Calu3 (cell line): ENCODE measurements at regions not wholly inside any gene's neighbourhood (a gene's known extent, or its start where the extent isn't known, plus 50 kb on each side); places are given as distances from the start of the nearest gene placed in this dataset.

ENCODE experiments used
- BruUV-seq: library from RNA; stranded (reverse); fragments of 400-500 nt; replicated peaks from 2 replicates; lab custom pipeline; 2021; lab: Mats Ljungman, UMichigan
- CTCF ChIA-PET: fragments of 300-600 bp; sonication (Branson Sonifier 250); formaldehyde crosslinking; loops from one replicate; lab custom pipeline; 2022; ENCODE audit warnings: antibody characterized with exemption; lab: Charles Lee
- DNase-seq: peaks from one replicate; pipeline ENCODE4 v3.0.0; 2022
- H3K27ac Mint-ChIP-seq: one replicate; pipeline ENCODE4 v1.8.0; 2022; ENCODE audit warnings: mixed read lengths; ENCODE audit not compliant: unreplicated experiment
- H3K27me3 Mint-ChIP-seq: one replicate; pipeline ENCODE4 v1.8.0; 2022; ENCODE audit warnings: mixed read lengths; ENCODE audit not compliant: unreplicated experiment
- H3K36me3 Mint-ChIP-seq: one replicate; pipeline ENCODE4 v1.8.0; 2022; ENCODE audit warnings: mild to moderate bottlenecking, moderate library complexity, mixed read lengths; ENCODE audit not compliant: insufficient read depth, unreplicated experiment
- H3K4me1 Mint-ChIP-seq: one replicate; pipeline ENCODE4 v1.8.0; 2022; ENCODE audit warnings: mild to moderate bottlenecking, low read depth, mixed read lengths; ENCODE audit not compliant: unreplicated experiment
- H3K4me3 Mint-ChIP-seq: one replicate; pipeline ENCODE4 v1.8.0; 2022; ENCODE audit warnings: mild to moderate bottlenecking, low read depth, moderate library complexity, mixed read lengths; ENCODE audit not compliant: unreplicated experiment
- H3K9me3 Mint-ChIP-seq: one replicate; pipeline ENCODE4 v1.8.0; 2022; ENCODE audit warnings: low read depth, mixed read lengths; ENCODE audit not compliant: unreplicated experiment
- CTCF ChIP-seq: fragments of 200-600 bp; IDR thresholded peaks from one replicate; pipeline ENCODE4 v1.8.0; 2022; ENCODE audit warnings: antibody characterized with exemption; ENCODE audit not compliant: unreplicated experiment
- intact Hi-C: fragments of 100-400 bp; cut with micrococcal nuclease; formaldehyde crosslinking; loops from one replicate; pipeline ENCODE4 v1.10.0; 2022; ENCODE audit not compliant: unreplicated experiment

GRCh38 chr12:20047901-20048300 lies 320.4 kb upstream of the PDE3A start:
- Mint-ChIP-seq H3K9me3 (no peaks in the 10 kb centered on the region), H3K4me3 (no peak overlapping the region), H3K36me3 (no peaks in the 10 kb centered on the region), H3K4me1 (no peaks in the 10 kb centered on the region), H3K27me3 (no peaks in the 10 kb centered on the region), H3K27ac (no peak overlapping the region)
- DNase-seq, result no peak
- no TSS peak for BruUV-seq
- intact Hi-C loops, result no loop called here
- TF ChIP-seq CTCF, result no peak
- CTCF ChIA-PET, result no interaction called here

DNA sequence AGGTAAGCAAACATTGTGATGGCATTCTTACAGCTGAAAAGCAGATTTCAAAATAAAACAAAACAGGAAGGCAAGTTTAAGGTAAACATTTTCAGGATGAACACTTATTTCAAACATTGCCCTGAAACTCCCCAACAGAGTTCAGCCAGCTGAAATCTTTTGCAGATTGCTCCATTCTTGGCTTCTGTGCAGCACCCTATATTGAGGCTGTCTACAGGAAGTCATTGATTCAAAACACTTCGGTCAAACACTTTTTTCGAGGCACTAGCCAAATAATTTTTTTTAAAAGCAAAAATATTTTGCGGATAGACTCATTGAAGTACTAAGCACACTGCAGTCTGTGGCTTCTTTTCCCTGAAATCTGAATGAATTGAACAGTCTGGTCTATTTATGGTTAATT lies 318.1 kb upstream of the PDE3A start:
- no peak for TF ChIP-seq CTCF
- Mint-ChIP-seq H3K27me3 (no peaks in the 10 kb centered on the region), H3K9me3 (no peaks in the 10 kb centered on the region), H3K4me3 (no peak overlapping the region), H3K36me3 (no peaks in the 10 kb centered on the region), H3K27ac (no peak overlapping the region), H3K4me1 (no peaks in the 10 kb centered on the region)
- intact Hi-C loops, result no loop called here
- BruUV-seq, result no TSS peak
- DNase-seq, result no peak
- CTCF ChIA-PET, result no interaction called here

- no peak overlapping the region for H3K4me3 Mint-ChIP-seq
- no peak overlapping the region for H3K27ac Mint-ChIP-seq
- CTCF ChIA-PET, result interaction anchor here (0.6 kb wide), 1 partner anchor 110 kb away, joined by 3 read pairs; no protein-coding TSS in a partner anchor
- no peak for DNase-seq
- TF ChIP-seq CTCF, result no peak
- peaks cover 3% of the 10 kb centered on the region for H3K9me3 Mint-ChIP-seq
- no peaks in the 10 kb centered on the region for H3K4me1 Mint-ChIP-seq
- H3K36me3 Mint-ChIP-seq, result no peaks in the 10 kb centered on the region
- BruUV-seq, result no TSS peak
- intact Hi-C loops, result no loop called here
- no peaks in the 10 kb centered on the region for H3K27me3 Mint-ChIP-seq
Measured at GRCh38 chr12:20053782-20054181, 314.6 kb upstream of the PDE3A start.

- Mint-ChIP-seq H3K27me3 (no peaks in the 10 kb centered on the region), H3K4me3 (no peak overlapping the region), H3K36me3 (no peaks in the 10 kb centered on the region), H3K27ac (no peak overlapping the region), H3K4me1 (no peaks in the 10 kb centered on the region), H3K9me3 (peaks cover 3% of the 10 kb centered on the region)
- intact Hi-C loops, result no loop called here
- no peak for DNase-seq
- BruUV-seq, result no TSS peak
- TF ChIP-seq CTCF, result no peak
- CTCF ChIA-PET, result interaction anchor here (0.5 kb wide), 1 partner anchor 675 kb away, joined by 6 read pairs; no protein-coding TSS in a partner anchor
Measured at GRCh38 chr12:20055856-20056255, 312.5 kb upstream of the PDE3A start.
